GM18517 (cell line): ENCODE measurements at regions not wholly inside any gene's neighbourhood (a gene's known extent, or its start where the extent isn't known, plus 50 kb on each side); places are given as distances from the start of the nearest gene placed in this dataset.

Source experiments
- ATAC-seq: cut with Tn5 transposase; IDR thresholded peaks from one replicate; pipeline ENCODE4 v1.9.1; 2021; ENCODE audit warnings: mild to moderate bottlenecking, moderate library complexity; ENCODE audit not compliant: unreplicated experiment

- no peak for ATAC-seq
Measured at GRCh38 chr4:108301545-108302251, 133.0 kb upstream of the LEF1 start.

DNA sequence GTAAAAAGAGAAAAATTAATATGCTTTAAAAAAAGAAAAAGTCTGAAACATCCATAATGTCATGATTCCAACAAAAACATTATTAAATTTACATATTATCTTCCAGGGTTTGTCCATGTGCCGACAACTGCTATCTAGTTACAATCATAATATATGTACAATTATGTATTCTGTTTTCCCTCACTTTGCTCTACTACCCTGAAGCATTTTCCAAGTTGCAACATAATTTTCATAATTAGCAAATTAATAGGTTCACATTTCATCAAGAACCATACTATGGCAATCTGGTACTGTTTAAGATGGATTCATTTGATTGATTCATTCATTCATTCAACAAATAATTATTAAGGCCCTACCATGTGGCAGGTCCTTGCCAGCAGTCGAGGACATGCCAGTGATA, 128.9 kb upstream of the LEF1 start:
- ATAC-seq, result no peak

DNA sequence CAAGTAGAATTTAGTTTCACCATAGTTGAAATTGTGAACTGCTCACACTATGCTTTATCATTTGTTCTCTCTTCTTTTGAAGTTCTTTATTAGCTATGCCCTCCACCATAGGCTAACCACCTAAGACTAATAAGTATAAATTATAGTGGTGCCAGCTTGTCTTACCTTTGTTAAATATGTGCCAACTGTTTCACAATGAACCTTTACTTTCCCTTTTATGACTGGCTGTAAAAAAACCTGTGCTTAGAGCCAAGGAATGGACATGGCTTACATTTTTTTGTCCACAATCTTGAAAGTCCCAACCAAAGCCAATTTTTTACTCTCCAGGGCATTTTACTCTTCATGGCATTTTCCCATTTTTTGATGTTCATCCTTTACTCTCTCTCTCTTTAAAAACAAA, 123.5 kb upstream of the LEF1 start:
- ATAC-seq, result no peak

- ATAC-seq, result no peak
Measured at GRCh38 chr4:108291137-108291536, 122.4 kb upstream of the LEF1 start.

DNA sequence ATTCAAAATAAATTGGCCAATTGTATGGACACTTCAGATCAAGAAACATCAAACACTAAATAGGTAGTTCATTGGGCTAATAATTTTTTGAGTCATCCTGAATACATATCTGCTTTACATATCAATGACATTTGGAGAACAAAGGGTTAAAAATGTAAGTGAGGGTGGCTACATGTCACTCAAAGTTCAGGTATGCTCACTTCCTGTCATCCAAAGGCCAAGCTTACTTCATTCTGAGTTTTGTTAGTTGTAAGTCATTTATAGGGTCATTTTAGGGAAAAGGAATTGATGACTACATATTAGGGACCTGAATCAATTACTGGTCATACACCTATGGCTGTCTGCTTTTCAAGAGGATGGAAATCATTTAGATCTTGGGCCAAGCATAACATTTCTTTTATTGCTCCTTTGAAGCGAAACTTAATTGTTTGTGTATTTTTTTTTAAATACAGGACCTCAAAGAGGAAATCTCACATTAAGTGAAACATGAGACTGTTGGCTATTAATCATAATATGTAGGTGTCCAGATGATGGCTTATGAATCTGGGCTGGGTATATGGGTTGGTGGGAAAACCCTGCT, 119.2 kb upstream of the LEF1 start:
- ATAC-seq, result no peak

DNA sequence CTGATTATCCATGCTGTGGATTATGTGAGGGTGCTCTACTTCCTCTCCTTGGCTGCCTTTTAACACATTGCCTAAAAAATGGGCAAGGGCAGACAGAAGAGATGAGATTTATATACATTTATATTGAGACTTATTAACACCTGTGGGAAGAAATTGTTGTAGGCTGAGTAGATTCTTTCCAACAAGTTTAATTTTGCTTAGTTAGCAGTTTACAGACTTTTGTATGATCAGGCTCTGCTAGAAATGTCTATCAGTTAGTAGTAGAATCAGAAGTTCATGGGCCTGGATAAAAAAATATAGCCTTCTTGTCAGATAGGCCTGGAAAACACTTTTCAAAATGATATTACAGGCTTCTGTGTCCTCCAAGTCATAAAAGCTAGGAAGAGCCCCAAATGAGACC, 111.3 kb upstream of the LEF1 start:
- no peak for ATAC-seq

DNA sequence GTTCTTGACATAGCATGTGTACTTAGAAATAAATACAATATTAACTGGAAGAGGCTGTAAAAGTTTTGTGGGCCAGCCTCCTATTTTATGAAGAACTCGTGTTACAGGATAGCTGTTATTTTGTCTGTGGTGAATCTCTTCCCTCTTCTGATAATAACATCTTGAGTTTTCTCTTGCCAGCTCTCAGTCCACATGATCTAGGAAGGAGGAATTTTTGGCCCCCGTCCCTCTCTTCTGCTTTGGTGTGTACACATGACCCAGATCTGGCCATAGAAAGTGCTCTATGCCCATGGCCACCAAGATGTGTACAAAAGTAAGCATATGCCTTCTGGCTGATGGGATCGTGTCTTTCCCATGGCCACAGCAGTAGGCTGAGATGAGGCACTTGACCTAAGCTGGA, 108.0 kb upstream of the LEF1 start:
- no peak for ATAC-seq

GRCh38 chr4:108272986-108273385, 104.3 kb upstream of the LEF1 start:
- no peak for ATAC-seq

DNA sequence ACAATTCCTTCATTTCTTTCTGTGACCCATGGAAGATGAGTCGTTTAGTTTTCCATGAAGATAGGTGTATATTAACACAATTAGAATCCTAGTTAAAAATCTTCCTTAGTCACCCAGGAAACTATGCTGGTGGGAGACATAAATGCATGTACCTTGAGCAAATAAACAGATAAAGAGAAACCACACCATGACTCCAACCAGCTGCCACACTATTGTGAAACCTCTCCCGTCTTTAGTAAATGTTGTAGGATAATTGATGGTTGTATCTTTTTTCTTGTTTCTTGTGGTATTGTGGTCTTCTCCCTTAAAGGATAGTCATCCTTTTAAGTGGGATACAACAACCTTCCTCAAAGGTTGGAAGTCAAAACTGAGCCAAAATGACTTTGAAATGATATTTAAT, 103.8 kb upstream of the LEF1 start:
- no peak for ATAC-seq

- no peak for ATAC-seq
Measured at GRCh38 chr4:108272046-108272445, 103.3 kb upstream of the LEF1 start.

DNA sequence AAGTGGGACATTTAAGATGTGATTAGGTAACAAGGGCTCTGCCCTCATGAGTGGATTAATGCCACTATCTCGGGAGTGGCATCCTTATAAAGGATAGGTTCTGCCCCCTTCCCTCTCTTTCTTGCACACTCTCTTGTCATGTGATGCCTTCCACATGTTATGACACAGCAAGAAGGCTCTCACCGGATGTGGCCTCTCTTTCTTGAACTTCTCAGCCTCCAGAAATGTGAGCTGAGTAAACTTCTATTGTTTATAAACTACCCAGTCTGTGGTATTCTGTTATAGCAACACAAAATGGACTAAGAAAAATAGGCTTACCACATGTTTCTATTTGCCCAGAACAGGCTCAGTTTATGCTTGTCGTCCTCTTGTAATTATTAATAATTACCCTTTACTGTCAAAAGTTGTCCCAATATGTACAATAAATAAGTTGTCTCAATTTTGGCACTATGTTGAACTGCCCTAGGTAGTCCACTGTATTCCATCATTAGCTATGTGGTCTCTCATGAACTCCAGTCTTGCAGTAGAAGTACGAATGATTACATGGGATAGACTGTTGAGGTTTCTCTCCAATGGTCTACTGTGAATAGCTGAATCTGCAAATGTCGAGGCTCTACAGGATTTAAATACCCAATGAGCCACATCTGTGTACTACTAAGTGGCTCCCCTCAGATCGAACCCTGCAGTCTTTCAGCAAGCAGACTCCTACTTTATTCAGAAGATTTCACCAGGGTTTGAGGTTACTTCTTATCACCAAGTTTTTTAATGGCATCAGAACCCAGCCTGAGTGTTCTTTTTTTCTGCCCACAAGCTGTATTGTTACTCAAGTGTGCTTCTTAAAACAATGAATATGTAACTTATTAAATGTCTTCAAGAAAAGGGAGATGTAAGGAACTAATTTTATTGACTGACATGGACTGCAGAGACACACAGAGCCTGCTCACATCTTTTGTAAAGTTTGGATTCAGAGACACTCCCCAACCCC, 102.0 kb upstream of the LEF1 start:
- ATAC-seq, result no peak

DNA sequence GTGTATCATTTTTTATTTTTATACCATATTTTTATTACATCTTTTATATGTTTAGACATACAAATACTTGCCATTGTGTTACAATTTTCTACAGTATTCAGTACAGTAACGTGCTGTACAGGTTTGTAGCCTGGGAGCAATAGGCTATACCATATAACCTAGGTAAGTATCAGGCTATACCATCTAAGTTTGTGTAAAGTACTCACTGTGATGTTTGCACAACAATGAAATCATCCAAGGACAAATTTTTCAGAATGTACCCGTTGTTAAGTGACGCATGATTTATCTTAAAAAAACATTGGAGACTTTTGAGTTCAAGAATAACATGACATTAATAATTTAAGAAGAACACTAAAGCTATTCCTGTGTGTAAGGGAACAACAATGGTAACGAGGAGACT, 96.0 kb upstream of the LEF1 start:
- ATAC-seq, result no peak

DNA sequence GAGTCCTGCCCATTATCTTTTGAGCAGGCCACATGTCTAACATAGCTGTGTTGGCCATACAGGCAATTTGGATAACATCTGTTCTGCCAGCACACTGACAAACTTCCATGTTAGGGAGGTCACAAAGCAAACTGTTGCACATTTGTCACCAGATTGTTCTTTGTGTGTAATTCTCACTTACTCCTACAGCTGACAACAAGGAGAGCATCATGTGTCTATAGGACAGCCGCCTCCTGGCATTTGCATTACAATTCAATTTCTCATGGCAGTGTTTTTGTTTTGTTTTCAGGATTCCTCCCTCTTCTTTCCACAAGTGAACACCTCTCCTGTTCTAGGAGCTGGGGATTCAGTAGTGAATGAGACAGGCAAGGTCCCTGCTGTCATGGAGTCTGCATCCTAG, 94.3 kb upstream of the LEF1 start:
- ATAC-seq, result no peak

- ATAC-seq, result no peak
Measured at GRCh38 chr4:108261026-108261425, 92.3 kb upstream of the LEF1 start.

- ATAC-seq, result no peak
Measured at GRCh38 chr4:108256538-108256937, 87.8 kb upstream of the LEF1 start.

DNA sequence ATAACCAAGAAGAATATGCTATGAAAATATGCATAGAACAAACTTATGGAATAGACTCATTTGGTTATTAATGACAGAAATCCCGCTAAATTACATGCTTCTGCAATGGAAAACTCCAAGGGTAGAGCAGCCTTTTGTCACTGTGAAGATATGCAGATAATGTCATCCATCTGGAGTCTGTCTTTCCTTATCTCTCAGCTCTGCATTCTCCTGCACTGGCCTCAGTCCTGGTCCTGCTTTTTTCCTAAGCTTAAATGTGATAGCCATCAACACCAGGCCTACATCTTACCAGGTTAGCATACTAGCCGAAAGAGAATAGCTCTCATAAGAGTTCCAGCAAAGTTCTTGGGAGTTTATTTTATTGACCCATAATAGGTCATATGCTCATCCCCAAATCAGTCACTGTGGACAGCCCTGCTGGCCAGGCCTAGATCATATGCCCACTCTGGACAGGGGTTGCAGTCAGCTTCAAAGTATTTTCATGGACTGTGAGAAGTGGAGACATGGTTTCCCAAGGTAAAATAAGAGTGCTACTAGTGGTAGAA, 86.5 kb upstream of the LEF1 start:
- ATAC-seq, result no peak

GRCh38 chr4:108249397-108249796, 80.7 kb upstream of the LEF1 start:
- ATAC-seq, result no peak

GRCh38 chr4:108247387-108248049, 78.8 kb upstream of the LEF1 start:
- ATAC-seq, result no peak

DNA sequence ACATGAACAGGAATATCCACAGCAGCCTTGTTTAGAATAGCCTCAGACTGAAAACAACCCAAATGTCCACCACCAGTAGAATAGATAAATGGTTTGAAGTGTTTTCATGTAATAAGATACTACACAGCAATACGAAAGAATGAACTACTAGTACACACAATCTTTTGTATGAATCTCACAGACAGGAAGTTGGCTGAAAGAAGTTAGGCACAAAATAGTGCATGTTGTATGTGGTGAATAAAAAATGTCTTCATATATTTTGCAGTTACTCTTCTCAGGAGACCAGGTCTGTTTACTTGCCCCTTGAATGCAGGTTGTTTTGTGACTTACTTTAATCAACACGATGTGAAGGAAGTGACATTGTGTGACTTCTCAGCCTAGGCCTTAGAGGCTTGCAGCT, 75.9 kb upstream of the LEF1 start:
- no peak for ATAC-seq

DNA sequence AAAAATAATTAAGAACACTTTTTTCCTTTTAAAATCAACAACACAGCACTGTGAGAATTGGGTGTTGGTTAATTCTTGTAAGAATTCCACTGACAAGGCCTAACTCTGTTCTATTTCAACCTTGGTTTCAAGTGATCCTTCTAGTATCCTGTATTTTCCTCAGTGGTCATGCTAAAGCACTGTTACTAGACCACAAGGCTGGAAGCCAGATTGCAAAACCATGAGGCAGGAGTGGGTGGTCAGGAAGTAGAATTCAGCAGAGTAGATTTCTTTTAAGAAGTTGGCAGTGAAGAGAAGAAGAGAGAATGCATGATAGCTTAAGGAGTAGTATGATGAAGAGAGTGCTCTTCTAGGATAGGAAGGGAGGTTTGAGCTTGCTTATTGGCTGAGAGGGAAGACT, 71.6 kb upstream of the LEF1 start:
- no peak for ATAC-seq

DNA sequence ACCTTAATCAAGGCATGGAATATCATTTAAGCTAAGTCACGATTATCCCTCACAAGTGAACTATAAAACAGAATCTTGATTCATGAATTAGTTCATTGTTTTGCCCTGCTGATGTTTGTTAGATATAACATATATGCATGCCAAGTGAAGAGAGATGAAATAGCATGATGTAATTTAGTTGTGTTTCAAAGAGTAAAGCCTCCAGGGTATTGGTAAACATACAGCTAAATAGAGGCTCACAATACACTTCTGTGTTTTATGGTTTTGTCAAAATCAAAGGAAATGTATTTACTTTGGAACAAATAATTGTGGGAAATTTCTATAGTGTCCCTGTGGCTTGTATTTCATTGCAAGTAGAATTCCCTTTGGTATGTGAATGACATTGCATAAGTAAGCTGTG, 69.0 kb upstream of the LEF1 start:
- no peak for ATAC-seq
